Calu3 (cell line): ENCODE measurements at regions not wholly inside any gene's neighbourhood (a gene's known extent, or its start where the extent isn't known, plus 50 kb on each side); places are given as distances from the start of the nearest gene placed in this dataset.
A peak's percentile ranks its signal among the peaks of the same experiment; 100 is the strongest.

Experiments
- BruUV-seq: library from RNA; stranded (reverse); fragments of 400-500 nt; replicated peaks from 2 replicates; lab custom pipeline; 2021; lab: Mats Ljungman, UMichigan
- CTCF ChIA-PET: fragments of 300-600 bp; sonication (Branson Sonifier 250); formaldehyde crosslinking; loops from one replicate; lab custom pipeline; 2022; ENCODE audit warnings: antibody characterized with exemption; lab: Charles Lee
- DNase-seq: peaks from one replicate; pipeline ENCODE4 v3.0.0; 2022
- H3K27ac Mint-ChIP-seq: one replicate; pipeline ENCODE4 v1.8.0; 2022; ENCODE audit warnings: mixed read lengths; ENCODE audit not compliant: unreplicated experiment
- H3K27me3 Mint-ChIP-seq: one replicate; pipeline ENCODE4 v1.8.0; 2022; ENCODE audit warnings: mixed read lengths; ENCODE audit not compliant: unreplicated experiment
- H3K36me3 Mint-ChIP-seq: one replicate; pipeline ENCODE4 v1.8.0; 2022; ENCODE audit warnings: mild to moderate bottlenecking, moderate library complexity, mixed read lengths; ENCODE audit not compliant: insufficient read depth, unreplicated experiment
- H3K4me1 Mint-ChIP-seq: one replicate; pipeline ENCODE4 v1.8.0; 2022; ENCODE audit warnings: mild to moderate bottlenecking, low read depth, mixed read lengths; ENCODE audit not compliant: unreplicated experiment
- H3K4me3 Mint-ChIP-seq: one replicate; pipeline ENCODE4 v1.8.0; 2022; ENCODE audit warnings: mild to moderate bottlenecking, low read depth, moderate library complexity, mixed read lengths; ENCODE audit not compliant: unreplicated experiment
- H3K9me3 Mint-ChIP-seq: one replicate; pipeline ENCODE4 v1.8.0; 2022; ENCODE audit warnings: low read depth, mixed read lengths; ENCODE audit not compliant: unreplicated experiment
- CTCF ChIP-seq: fragments of 200-600 bp; IDR thresholded peaks from one replicate; pipeline ENCODE4 v1.8.0; 2022; ENCODE audit warnings: antibody characterized with exemption; ENCODE audit not compliant: unreplicated experiment
- intact Hi-C: fragments of 100-400 bp; cut with micrococcal nuclease; formaldehyde crosslinking; loops from one replicate; pipeline ENCODE4 v1.10.0; 2022; ENCODE audit not compliant: unreplicated experiment

GRCh38 chr1:50308878-50309277, 114.4 kb downstream of the DMRTA2 start:
- no peak for TF ChIP-seq CTCF
- intact Hi-C loops, result no loop called here
- H3K27ac Mint-ChIP-seq, result no peak overlapping the region
- CTCF ChIA-PET, result no interaction called here
- H3K4me1 Mint-ChIP-seq, result no peaks in the 10 kb centered on the region
- H3K4me3 Mint-ChIP-seq, result no peak overlapping the region
- H3K9me3 Mint-ChIP-seq, result no peaks in the 10 kb centered on the region
- no peaks in the 10 kb centered on the region for H3K36me3 Mint-ChIP-seq
- H3K27me3 Mint-ChIP-seq, result peaks cover 92% of the 10 kb centered on the region
- no TSS peak for BruUV-seq
- peak; percentile 49 for DNase-seq

GRCh38 chr1:50305808-50306207, 117.4 kb downstream of the DMRTA2 start:
- H3K4me1 Mint-ChIP-seq, result no peaks in the 10 kb centered on the region
- no peaks in the 10 kb centered on the region for H3K9me3 Mint-ChIP-seq
- peaks cover 85% of the 10 kb centered on the region for H3K27me3 Mint-ChIP-seq
- H3K36me3 Mint-ChIP-seq, result no peaks in the 10 kb centered on the region
- CTCF ChIA-PET, result no interaction called here
- intact Hi-C loops, result no loop called here
- BruUV-seq, result no TSS peak
- TF ChIP-seq CTCF, result no peak
- no peak for DNase-seq
- no peak overlapping the region for H3K27ac Mint-ChIP-seq
- no peak overlapping the region for H3K4me3 Mint-ChIP-seq

- intact Hi-C loops, result no loop called here
- Mint-ChIP-seq H3K36me3 (no peaks in the 10 kb centered on the region), H3K4me3 (no peak overlapping the region), H3K27me3 (peaks cover 77% of the 10 kb centered on the region), H3K4me1 (no peaks in the 10 kb centered on the region), H3K9me3 (no peaks in the 10 kb centered on the region), H3K27ac (no peak overlapping the region)
- no peak for DNase-seq
- CTCF ChIA-PET, result no interaction called here
- TF ChIP-seq CTCF, result no peak
- BruUV-seq, result no TSS peak
Observed at GRCh38 chr1:50300297-50300696, 122.9 kb downstream of the DMRTA2 start.

DNA sequence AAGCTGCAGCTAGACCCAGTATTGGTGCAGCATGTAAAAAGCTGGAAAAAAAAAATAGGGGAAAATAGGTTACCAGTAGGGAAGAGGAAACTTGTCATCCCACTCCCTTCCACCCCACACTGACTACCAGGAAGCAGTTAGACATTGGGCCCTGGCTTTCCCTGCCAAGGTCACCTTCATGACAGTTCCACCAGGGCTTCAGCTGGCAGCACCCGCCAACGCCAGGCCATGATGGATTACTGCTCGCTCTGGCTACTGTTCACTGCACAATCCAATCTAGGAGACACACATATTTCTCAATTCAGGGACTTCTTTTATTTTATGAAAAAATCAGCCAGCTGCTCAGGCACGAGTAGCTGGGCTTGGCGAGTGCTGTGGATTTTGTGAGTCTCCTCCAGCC, 127.7 kb downstream of the DMRTA2 start:
- no TSS peak for BruUV-seq
- Mint-ChIP-seq H3K36me3 (no peaks in the 10 kb centered on the region), H3K4me3 (no peak overlapping the region), H3K4me1 (no peaks in the 10 kb centered on the region), H3K27ac (no peak overlapping the region), H3K27me3 (peaks cover 71% of the 10 kb centered on the region), H3K9me3 (no peaks in the 10 kb centered on the region)
- no peak for DNase-seq
- intact Hi-C loops, result no loop called here
- CTCF ChIA-PET, result no interaction called here
- TF ChIP-seq CTCF, result no peak
